Activated naive CD4-positive, alpha-beta T cell treated with anti-CD3 and anti-CD28 coated beads for 36 hours (primary cell): ENCODE measurements at regions not wholly inside any gene's neighbourhood (a gene's known extent, or its start where the extent isn't known, plus 50 kb on each side); places are given as distances from the start of the nearest gene placed in this dataset.

Source experiments
- CTCF ChIA-PET: fragments of 350-600 bp; sonication (Branson Sonifier 250); formaldehyde crosslinking; loops from one replicate; lab custom pipeline; 2021; ENCODE audit warnings: antibody characterized with exemption; lab: Charles Lee
- DNase-seq: peaks from one replicate; pipeline ENCODE4 v3.0.0-alpha.2; 2020
- H3K27ac Mint-ChIP-seq: one replicate; pipeline ENCODE4 v1.8.0; 2021; ENCODE audit warnings: mild to moderate bottlenecking, mixed read lengths
- H3K27me3 Mint-ChIP-seq: one replicate; pipeline ENCODE4 v1.8.0; 2021; ENCODE audit warnings: low read depth, mixed read lengths
- H3K36me3 Mint-ChIP-seq: one replicate; pipeline ENCODE4 v1.8.0; 2021; ENCODE audit warnings: low read depth, mixed read lengths
- H3K4me1 Mint-ChIP-seq: one replicate; pipeline ENCODE4 v1.8.0; 2021; ENCODE audit warnings: low read depth, mixed read lengths
- H3K4me3 Mint-ChIP-seq: one replicate; pipeline ENCODE4 v1.8.0; 2021; ENCODE audit warnings: mild to moderate bottlenecking, moderate library complexity, mixed read lengths
- H3K9me3 Mint-ChIP-seq: one replicate; pipeline ENCODE4 v1.8.0; 2021; ENCODE audit warnings: mixed read lengths
- intact Hi-C: fragments of 100-400 bp; cut with micrococcal nuclease; formaldehyde crosslinking; loops from one replicate; pipeline ENCODE4 v1.15.1; 2023

DNA sequence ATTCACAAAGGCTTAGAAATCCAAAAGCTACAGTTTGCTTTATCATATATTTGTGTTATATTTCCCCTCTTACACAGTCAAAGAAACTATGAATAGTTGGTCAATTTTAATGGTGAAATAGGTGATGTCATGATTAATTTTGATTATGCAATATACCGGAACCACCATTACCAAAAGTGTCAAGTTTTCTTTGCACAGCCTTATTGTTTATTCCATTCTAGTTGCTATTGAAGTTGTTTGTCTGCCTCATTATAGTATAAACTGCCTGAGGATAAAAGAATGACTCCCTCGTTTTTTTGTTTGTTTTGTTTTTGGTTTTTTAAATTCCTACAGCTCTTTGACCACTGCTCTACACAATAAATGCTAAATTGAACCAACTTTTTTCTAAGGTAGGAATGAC is 690.6 kb upstream of the ZP4 start:
- CTCF ChIA-PET = no interaction called here
- H3K27ac Mint-ChIP-seq = no peak overlapping the region
- H3K4me1 Mint-ChIP-seq = no peaks in the 10 kb centered on the region
- DNase-seq = no peak
- no peaks in the 10 kb centered on the region for H3K27me3 Mint-ChIP-seq
- intact Hi-C loops = no loop called here
- H3K4me3 Mint-ChIP-seq = no peak overlapping the region
- H3K9me3 Mint-ChIP-seq = peaks cover 3% of the 10 kb centered on the region
- no peaks in the 10 kb centered on the region for H3K36me3 Mint-ChIP-seq

DNA sequence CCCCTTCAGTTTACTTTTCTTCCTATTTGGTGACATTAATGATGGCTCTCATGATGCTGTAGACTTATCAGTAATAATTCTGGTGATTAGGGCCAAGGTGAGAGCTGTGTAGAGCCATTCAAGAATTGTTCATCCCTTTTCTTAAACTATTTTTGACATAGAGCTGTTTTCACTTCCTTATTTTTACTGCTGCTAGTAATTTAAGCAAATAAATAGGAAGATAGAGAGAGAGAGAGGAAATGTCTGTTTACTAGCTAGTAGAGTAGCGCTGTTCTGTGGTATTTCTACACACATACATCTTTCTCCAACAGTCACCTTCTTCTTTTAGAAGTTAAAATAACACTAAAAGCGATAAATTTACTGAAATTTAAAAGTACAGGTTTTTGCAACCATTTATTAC is 678.0 kb upstream of the ZP4 start:
- Mint-ChIP-seq H3K36me3 (no peaks in the 10 kb centered on the region), H3K27ac (no peak overlapping the region), H3K27me3 (no peaks in the 10 kb centered on the region), H3K4me1 (no peaks in the 10 kb centered on the region), H3K4me3 (no peak overlapping the region), H3K9me3 (peaks cover 12% of the 10 kb centered on the region)
- DNase-seq = no peak
- intact Hi-C loops = no loop called here
- CTCF ChIA-PET = no interaction called here

DNA sequence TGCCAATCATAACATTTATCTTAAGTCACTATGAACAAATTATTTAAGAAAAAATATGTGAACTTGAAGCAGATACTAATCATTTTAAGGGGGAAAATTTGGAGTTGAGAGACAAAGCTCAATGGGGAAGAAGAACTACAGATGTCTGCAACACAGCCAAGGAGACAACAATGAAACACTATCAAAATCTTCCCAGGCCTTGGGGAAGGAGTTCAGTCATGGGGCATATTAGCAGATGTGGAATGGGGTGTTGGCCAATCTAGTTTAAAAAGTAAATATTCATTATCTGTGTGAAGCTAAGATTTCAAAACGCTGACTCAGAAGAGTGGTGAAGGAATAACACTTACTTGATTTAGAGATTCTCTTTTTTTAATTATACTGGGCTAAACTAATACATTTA is 671.6 kb upstream of the ZP4 start:
- no peak overlapping the region for H3K4me3 Mint-ChIP-seq
- no peaks in the 10 kb centered on the region for H3K27me3 Mint-ChIP-seq
- no peak for DNase-seq
- H3K27ac Mint-ChIP-seq = no peak overlapping the region
- no peaks in the 10 kb centered on the region for H3K4me1 Mint-ChIP-seq
- intact Hi-C loops = no loop called here
- CTCF ChIA-PET = no interaction called here
- H3K36me3 Mint-ChIP-seq = no peaks in the 10 kb centered on the region
- peaks cover 14% of the 10 kb centered on the region for H3K9me3 Mint-ChIP-seq

DNA sequence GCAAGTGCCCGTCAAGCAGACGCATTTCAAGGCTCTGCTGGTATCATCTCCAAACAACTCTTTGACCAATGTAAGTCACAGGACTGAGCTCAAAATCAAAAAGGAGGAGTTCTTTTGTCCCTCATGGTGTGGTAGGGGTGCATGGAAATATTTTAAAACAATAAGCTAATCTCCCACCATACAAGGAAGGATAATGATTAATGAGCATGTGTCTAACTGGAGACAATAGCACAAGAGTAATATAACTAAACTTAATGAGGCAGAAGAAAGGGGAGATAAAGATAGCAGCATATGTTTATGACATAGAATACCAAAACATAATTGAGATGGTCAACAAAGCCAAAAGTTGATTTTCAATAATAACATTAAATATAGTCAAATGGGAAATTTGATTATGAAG is 668.0 kb upstream of the ZP4 start:
- H3K9me3 Mint-ChIP-seq = peaks cover 4% of the 10 kb centered on the region
- CTCF ChIA-PET = no interaction called here
- intact Hi-C loops = no loop called here
- no peak overlapping the region for H3K27ac Mint-ChIP-seq
- H3K27me3 Mint-ChIP-seq = no peaks in the 10 kb centered on the region
- H3K4me1 Mint-ChIP-seq = no peaks in the 10 kb centered on the region
- H3K36me3 Mint-ChIP-seq = no peaks in the 10 kb centered on the region
- no peak overlapping the region for H3K4me3 Mint-ChIP-seq
- no peak for DNase-seq

DNA sequence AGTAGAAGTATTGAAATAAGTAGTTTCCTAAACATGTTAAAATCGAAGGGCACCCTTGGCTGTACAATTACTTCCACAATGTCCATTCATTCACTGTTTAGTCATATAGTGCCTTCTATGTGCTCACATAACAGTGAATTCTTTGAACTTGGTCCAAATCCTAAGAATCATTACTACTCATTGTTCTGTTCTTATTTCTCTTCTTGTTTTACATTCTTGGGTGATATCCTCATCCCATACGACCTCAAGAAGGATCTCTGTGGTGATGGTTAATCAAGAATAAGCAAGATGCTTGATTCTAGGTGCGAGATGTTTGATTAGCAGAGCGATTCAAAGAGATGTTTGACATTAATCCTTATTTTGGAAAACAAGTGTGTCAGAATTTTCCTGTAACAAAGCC is 667.4 kb upstream of the ZP4 start:
- CTCF ChIA-PET = no interaction called here
- no peak for DNase-seq
- intact Hi-C loops = no loop called here
- H3K4me3 Mint-ChIP-seq = no peak overlapping the region
- H3K27ac Mint-ChIP-seq = no peak overlapping the region
- H3K27me3 Mint-ChIP-seq = no peaks in the 10 kb centered on the region
- no peaks in the 10 kb centered on the region for H3K36me3 Mint-ChIP-seq
- no peaks in the 10 kb centered on the region for H3K4me1 Mint-ChIP-seq
- H3K9me3 Mint-ChIP-seq = peaks cover 4% of the 10 kb centered on the region

DNA sequence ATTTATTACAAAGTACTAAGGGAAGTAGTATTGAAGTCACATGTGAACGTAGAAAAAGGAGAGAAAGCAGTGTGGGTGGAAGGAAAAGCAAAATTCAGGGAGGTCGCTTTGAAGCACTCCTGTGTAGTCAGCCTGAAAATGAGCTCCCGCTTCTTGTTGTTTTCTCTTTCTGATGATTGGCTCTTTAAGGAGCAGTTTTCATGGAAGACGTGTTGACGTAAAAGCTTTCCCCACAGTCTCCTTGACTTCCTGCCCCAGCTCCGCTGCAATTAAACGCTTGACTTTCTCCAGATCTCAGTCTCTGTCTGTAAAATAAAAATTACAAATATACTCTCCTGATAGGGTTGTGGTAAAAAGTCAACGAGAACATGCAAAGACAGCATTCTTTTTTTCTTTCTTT is 661.5 kb upstream of the ZP4 start:
- CTCF ChIA-PET = no interaction called here
- no peaks in the 10 kb centered on the region for H3K27me3 Mint-ChIP-seq
- peaks cover 6% of the 10 kb centered on the region for H3K9me3 Mint-ChIP-seq
- H3K27ac Mint-ChIP-seq = no peak overlapping the region
- H3K4me3 Mint-ChIP-seq = no peak overlapping the region
- intact Hi-C loops = no loop called here
- H3K36me3 Mint-ChIP-seq = no peaks in the 10 kb centered on the region
- no peak for DNase-seq
- no peaks in the 10 kb centered on the region for H3K4me1 Mint-ChIP-seq

DNA sequence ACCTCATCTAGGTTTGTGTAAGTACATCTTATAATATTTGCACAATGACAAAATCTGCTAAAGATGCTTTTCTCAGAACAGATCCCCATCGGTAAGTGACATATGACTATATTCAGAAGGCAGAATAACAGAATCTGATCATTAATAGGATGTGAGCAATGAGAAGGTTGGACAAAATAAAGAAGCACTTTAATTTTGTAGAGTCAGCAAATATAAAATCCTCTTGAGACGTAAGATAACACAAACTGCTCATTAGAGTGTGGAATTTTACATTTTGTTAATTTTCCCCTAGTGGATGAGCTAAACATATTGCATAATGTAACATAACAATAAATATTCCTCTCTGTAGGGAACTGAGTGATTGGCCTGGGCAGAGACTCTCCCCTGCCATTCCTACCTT is 658.4 kb upstream of the ZP4 start:
- H3K9me3 Mint-ChIP-seq = peaks cover 14% of the 10 kb centered on the region
- DNase-seq = no peak
- no peaks in the 10 kb centered on the region for H3K4me1 Mint-ChIP-seq
- CTCF ChIA-PET = no interaction called here
- no peak overlapping the region for H3K27ac Mint-ChIP-seq
- no peaks in the 10 kb centered on the region for H3K27me3 Mint-ChIP-seq
- intact Hi-C loops = no loop called here
- H3K36me3 Mint-ChIP-seq = no peaks in the 10 kb centered on the region
- no peak overlapping the region for H3K4me3 Mint-ChIP-seq

DNA sequence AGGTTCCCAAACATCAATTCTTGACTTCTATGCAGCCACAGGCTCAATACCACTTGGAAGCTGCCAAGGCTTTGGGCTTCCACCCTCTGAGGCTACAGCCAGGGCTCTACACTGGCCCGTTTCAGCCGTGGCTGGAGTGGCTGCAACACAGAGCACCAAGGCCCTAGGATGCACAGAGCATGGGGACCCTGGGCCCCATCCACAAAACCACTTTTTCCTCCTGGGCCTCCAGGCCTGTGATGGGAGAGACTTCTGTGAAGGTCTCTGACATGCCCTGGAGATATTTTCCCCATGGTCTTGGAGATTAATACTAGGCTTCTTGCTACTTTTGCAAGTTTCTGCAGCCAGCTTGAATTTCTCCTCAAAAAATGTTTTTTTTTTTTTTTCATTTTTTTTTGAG is 655.4 kb upstream of the ZP4 start:
- Mint-ChIP-seq H3K36me3 (no peaks in the 10 kb centered on the region), H3K9me3 (peaks cover 14% of the 10 kb centered on the region), H3K4me3 (no peak overlapping the region), H3K4me1 (no peaks in the 10 kb centered on the region), H3K27me3 (no peaks in the 10 kb centered on the region), H3K27ac (no peak overlapping the region)
- DNase-seq = no peak
- intact Hi-C loops = no loop called here
- CTCF ChIA-PET = no interaction called here

DNA sequence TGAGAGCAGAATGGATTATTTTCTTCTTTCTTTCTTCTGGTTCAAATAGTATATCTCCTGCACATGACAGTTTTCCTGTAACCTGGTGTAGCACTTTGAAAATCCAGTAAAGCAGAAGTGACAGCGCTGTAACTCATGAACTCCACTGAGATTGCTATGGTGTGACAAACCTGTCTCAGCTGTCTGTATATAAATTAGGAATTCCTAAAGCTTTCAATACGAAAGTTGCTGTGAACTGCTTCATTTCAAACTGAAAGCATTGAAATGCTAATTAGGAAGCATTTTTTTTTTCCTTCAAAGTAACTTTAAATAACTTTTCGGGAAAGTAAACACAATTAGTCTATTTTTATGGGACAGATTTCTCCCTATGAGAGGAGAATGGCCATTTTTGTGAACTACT is 646.9 kb upstream of the ZP4 start:
- Mint-ChIP-seq H3K36me3 (no peaks in the 10 kb centered on the region), H3K9me3 (no peaks in the 10 kb centered on the region), H3K4me1 (no peaks in the 10 kb centered on the region), H3K27me3 (no peaks in the 10 kb centered on the region), H3K27ac (no peak overlapping the region), H3K4me3 (no peak overlapping the region)
- CTCF ChIA-PET = no interaction called here
- intact Hi-C loops = no loop called here
- DNase-seq = no peak

DNA sequence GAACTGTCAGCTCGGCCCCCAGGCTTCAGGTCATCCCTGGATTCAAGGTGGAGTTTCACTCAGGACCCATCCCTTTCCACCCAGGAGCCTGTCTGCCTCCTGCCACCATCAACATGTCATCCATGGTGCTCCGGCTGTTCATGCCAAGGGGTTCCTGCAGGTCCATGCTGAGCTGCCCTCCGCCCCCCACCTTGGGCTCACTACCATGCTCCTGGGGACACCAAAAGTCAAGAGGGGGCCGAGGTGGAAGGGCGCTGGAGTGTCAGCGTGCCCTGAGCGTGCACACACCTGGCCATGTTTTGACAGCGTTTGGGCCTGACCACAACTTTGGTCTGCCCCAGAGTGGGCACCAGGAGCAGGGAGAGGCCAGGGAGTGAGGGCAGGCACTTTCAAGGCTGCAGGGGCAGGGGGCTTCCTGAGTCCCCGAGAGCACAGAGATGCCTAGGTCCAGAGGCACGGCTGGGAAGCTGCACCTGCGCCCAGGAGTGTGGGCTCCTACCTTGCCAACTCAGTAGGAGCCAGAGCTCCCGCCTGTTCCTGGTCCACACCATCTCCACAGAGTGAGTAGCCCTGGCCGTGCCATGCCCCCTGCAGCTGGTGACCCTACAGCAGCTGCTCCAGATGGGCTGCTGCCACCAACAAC is 639.6 kb upstream of the ZP4 start:
- H3K27me3 Mint-ChIP-seq = no peaks in the 10 kb centered on the region
- intact Hi-C loops = no loop called here
- H3K9me3 Mint-ChIP-seq = peaks cover 3% of the 10 kb centered on the region
- H3K4me1 Mint-ChIP-seq = no peaks in the 10 kb centered on the region
- no peak overlapping the region for H3K27ac Mint-ChIP-seq
- no peak overlapping the region for H3K4me3 Mint-ChIP-seq
- H3K36me3 Mint-ChIP-seq = no peaks in the 10 kb centered on the region
- CTCF ChIA-PET = no interaction called here
- no peak for DNase-seq

DNA sequence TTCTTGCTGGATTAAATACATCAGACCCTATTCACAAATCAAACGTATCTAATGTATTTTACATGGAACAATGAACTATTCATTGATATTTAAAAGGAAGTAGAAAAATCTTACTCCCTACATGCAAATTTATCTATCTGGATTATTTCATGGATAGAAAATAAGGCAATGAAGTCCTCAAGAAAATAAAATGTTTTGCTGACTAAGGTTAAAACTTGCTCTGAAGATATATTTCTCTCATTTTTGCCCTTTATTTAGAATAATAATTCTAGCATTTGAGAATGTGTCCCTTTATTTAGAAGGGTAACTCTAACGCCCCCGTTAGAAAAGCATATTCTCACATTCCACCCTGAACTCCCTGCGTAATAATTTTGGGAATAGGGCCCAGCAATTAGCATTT is 627.0 kb upstream of the ZP4 start:
- Mint-ChIP-seq H3K27ac (no peak overlapping the region), H3K27me3 (no peaks in the 10 kb centered on the region), H3K9me3 (peaks cover 13% of the 10 kb centered on the region), H3K36me3 (no peaks in the 10 kb centered on the region), H3K4me1 (no peaks in the 10 kb centered on the region), H3K4me3 (no peak overlapping the region)
- CTCF ChIA-PET = no interaction called here
- intact Hi-C loops = no loop called here
- DNase-seq = no peak

DNA sequence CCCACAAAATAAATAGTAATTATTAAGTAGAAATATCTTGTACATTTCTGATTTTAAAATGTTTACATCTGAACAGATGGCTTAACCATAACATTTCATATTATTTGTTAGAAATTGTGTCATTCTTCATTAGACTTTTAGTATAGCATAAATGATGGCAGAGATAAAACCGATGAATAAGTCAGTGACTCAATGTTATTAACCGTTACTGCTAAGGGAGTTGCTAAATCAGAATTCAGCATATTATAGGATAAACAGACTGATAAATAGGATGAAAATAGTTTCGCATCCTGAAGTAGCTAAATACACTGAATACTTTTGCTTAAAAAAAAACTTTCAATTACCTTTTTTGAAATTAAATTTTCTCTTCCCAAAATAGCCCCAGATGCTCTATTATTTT is 610.6 kb upstream of the ZP4 start:
- Mint-ChIP-seq H3K27ac (no peak overlapping the region), H3K4me1 (no peaks in the 10 kb centered on the region), H3K27me3 (no peaks in the 10 kb centered on the region), H3K4me3 (no peak overlapping the region), H3K9me3 (peaks cover 9% of the 10 kb centered on the region), H3K36me3 (no peaks in the 10 kb centered on the region)
- intact Hi-C loops = no loop called here
- DNase-seq = no peak
- CTCF ChIA-PET = no interaction called here

DNA sequence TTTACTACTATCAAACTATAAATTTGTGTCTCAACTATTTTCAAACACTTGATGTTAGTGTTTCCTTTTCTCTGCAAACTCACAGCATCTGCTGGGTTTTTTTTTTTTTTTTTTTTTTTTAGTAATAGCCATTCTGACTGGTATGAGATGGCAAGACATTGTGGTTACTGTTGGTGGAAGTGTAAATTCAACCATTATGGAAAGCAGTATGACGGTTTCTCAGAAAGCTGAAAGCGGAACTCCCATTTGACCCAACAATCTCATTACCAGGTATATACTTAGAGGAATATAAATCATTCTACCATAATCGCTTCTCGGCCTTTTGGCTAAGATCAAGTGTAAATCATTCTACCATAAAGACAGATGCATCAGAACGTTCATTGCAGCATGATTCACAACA is 608.3 kb upstream of the ZP4 start:
- H3K4me3 Mint-ChIP-seq = no peak overlapping the region
- H3K36me3 Mint-ChIP-seq = no peaks in the 10 kb centered on the region
- no peak for DNase-seq
- peaks cover 9% of the 10 kb centered on the region for H3K9me3 Mint-ChIP-seq
- no peaks in the 10 kb centered on the region for H3K4me1 Mint-ChIP-seq
- no peaks in the 10 kb centered on the region for H3K27me3 Mint-ChIP-seq
- intact Hi-C loops = no loop called here
- CTCF ChIA-PET = no interaction called here
- no peak overlapping the region for H3K27ac Mint-ChIP-seq

DNA sequence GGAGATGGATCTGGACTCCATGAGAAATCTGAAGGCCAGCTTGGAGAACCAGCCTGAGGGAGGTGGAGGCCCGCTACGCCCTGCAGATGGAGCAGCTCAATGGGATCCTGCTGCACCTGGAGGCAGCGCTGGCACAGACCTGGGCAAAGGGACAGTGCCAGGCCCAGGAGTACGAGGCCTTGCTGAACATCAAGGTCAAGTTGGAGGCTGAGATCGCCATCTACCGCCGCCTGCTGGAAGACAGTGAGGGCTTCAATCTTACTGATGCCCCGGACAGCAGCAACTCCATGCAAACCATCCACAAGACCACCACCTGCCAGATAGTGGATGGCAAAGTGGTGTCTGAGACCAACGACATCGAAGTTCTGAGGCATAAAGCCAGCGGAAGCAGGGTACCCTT is 601.5 kb upstream of the ZP4 start:
- Mint-ChIP-seq H3K4me1 (no peaks in the 10 kb centered on the region), H3K27me3 (no peaks in the 10 kb centered on the region), H3K4me3 (no peak overlapping the region), H3K27ac (no peak overlapping the region), H3K9me3 (no peaks in the 10 kb centered on the region), H3K36me3 (no peaks in the 10 kb centered on the region)
- intact Hi-C loops = no loop called here
- DNase-seq = no peak
- CTCF ChIA-PET = no interaction called here
